ENCODE measurements at regions not wholly inside any gene's neighbourhood (a gene's known extent, or its start where the extent isn't known, plus 50 kb on each side); places are given as distances from the start of the nearest gene placed in this dataset.

DNA sequence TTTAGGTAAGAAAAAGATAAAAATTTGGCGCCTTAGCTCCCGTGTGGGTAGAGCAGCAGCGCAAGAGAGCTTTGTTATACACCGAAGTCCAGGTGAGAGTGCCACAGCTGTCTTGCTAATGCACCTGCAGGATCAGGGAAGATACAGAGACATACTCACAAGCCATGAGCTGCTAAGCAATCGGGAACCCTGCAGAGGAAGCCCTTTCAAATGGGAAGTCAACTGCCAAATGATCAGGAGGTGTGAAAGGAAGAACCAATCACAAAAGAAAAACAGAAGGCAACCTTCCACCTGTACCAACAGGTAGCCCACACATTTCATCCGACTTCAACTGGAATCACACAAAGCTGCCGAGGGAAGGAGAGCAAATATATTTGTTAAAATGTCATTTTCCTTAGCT lies 610.5 kb upstream of the PFKP start:
- H3K27ac Mint-ChIP-seq, result no peak overlapping the region
- peaks cover 13% of the 10 kb centered on the region for H3K9me3 Mint-ChIP-seq (ENCODE audit: low read depth)
- H3K4me1 Mint-ChIP-seq (ENCODE audit: low read depth), result no peaks in the 10 kb centered on the region
- H3K27me3 Mint-ChIP-seq, result peaks cover 7% of the 10 kb centered on the region
- TF ChIP-seq, protein P1, sequence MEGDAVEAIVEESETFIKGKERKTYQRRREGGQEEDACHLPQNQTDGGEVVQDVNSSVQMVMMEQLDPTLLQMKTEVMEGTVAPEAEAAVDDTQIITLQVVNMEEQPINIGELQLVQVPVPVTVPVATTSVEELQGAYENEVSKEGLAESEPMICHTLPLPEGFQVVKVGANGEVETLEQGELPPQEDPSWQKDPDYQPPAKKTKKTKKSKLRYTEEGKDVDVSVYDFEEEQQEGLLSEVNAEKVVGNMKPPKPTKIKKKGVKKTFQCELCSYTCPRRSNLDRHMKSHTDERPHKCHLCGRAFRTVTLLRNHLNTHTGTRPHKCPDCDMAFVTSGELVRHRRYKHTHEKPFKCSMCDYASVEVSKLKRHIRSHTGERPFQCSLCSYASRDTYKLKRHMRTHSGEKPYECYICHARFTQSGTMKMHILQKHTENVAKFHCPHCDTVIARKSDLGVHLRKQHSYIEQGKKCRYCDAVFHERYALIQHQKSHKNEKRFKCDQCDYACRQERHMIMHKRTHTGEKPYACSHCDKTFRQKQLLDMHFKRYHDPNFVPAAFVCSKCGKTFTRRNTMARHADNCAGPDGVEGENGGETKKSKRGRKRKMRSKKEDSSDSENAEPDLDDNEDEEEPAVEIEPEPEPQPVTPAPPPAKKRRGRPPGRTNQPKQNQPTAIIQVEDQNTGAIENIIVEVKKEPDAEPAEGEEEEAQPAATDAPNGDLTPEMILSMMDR (IDR thresholded peaks at IDR 0.05; ENCODE audit: unreplicated experiment), result no peak
- peaks cover 1% of the 10 kb centered on the region for H3K36me3 Mint-ChIP-seq (ENCODE audit: insufficient read depth)
- no peak for DNase-seq (ENCODE audit: low spot score, unreplicated experiment)
- no peak overlapping the region for H3K4me3 Mint-ChIP-seq (ENCODE audit: low read depth)

DNA sequence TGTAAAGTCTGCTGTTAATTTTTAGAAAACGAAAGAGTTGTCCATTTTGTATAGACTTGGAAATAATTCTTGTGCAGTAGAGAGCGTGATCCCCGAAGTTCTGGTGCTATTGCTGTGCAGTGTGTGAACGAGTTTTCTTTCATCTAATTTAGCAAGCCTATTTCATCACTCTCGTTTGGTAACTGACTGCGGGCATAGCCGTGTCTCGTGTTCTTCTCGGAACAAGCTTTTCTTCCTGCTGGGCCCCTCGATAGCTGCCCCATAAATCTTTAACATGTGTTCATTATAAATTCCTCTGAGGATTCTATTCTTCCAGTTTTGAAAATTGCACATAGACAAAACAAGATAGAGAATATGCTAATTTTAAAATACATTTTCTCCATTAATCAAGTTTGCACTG lies 622.0 kb upstream of the PFKP start:
- peaks cover 12% of the 10 kb centered on the region for H3K9me3 Mint-ChIP-seq (ENCODE audit: low read depth)
- H3K36me3 Mint-ChIP-seq (ENCODE audit: insufficient read depth), result no peaks in the 10 kb centered on the region
- H3K27me3 Mint-ChIP-seq, result no peaks in the 10 kb centered on the region
- no peak for DNase-seq (ENCODE audit: low spot score, unreplicated experiment)
- TF ChIP-seq, protein P1 (IDR thresholded peaks at IDR 0.05; ENCODE audit: unreplicated experiment), result no peak
- no peak overlapping the region for H3K27ac Mint-ChIP-seq
- H3K4me1 Mint-ChIP-seq (ENCODE audit: low read depth), result peaks cover 4% of the 10 kb centered on the region
- H3K4me3 Mint-ChIP-seq (ENCODE audit: low read depth), result no peak overlapping the region

DNA sequence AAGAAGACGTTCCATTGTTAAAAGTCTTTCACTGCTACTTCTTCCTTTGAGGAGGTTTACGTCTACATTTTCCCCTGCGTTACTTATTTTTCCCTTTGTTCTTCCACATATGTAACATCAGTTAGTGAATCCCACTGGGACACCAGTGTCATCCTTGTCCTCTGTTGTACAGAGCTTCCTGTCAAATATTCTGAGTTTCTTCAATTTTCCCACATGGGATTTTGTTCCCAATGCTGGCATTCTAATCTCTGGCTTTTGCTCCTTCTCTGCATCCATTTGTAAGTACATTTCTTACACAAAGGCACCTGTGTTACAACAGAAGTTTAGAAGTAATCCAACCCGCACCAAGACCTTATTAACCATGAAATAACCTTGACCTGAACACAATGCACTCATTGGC lies 627.4 kb upstream of the PFKP start:
- TF ChIP-seq, protein P1 (IDR thresholded peaks at IDR 0.05; ENCODE audit: unreplicated experiment), result no peak
- no peak for DNase-seq (ENCODE audit: low spot score, unreplicated experiment)
- Mint-ChIP-seq H3K9me3 (ENCODE audit: low read depth) (peaks cover 8% of the 10 kb centered on the region), H3K36me3 (ENCODE audit: insufficient read depth) (no peaks in the 10 kb centered on the region), H3K27me3 (no peaks in the 10 kb centered on the region), H3K4me1 (ENCODE audit: low read depth) (peaks cover 8% of the 10 kb centered on the region), H3K27ac (no peak overlapping the region), H3K4me3 (ENCODE audit: low read depth) (no peak overlapping the region)

DNA sequence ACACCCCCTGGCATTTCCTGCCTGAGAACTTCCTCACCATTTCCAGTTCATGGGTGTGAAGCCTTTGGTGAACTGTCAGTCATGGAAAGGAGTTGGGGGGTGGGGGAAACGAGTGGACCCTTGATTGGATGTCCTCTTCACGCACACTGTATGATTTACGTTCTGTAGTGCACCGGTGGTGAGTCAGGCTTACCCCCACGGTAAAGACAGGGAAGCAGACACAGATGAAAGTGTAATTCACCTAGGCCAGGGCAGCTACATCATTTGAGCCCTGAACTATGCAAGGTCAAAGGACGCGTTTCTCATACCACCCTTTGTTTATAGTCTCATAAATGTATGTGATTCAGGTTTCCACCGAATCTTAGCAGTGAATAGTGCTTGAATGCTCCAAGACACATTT lies 628.3 kb upstream of the PFKP start:
- H3K9me3 Mint-ChIP-seq (ENCODE audit: low read depth), result peaks cover 15% of the 10 kb centered on the region
- DNase-seq (ENCODE audit: low spot score, unreplicated experiment), result no peak
- TF ChIP-seq, protein P1 (IDR thresholded peaks at IDR 0.05; ENCODE audit: unreplicated experiment), result no peak
- H3K27me3 Mint-ChIP-seq, result no peaks in the 10 kb centered on the region
- H3K36me3 Mint-ChIP-seq (ENCODE audit: insufficient read depth), result no peaks in the 10 kb centered on the region
- no peak overlapping the region for H3K27ac Mint-ChIP-seq
- H3K4me3 Mint-ChIP-seq (ENCODE audit: low read depth), result no peak overlapping the region
- peaks cover 8% of the 10 kb centered on the region for H3K4me1 Mint-ChIP-seq (ENCODE audit: low read depth)

DNA sequence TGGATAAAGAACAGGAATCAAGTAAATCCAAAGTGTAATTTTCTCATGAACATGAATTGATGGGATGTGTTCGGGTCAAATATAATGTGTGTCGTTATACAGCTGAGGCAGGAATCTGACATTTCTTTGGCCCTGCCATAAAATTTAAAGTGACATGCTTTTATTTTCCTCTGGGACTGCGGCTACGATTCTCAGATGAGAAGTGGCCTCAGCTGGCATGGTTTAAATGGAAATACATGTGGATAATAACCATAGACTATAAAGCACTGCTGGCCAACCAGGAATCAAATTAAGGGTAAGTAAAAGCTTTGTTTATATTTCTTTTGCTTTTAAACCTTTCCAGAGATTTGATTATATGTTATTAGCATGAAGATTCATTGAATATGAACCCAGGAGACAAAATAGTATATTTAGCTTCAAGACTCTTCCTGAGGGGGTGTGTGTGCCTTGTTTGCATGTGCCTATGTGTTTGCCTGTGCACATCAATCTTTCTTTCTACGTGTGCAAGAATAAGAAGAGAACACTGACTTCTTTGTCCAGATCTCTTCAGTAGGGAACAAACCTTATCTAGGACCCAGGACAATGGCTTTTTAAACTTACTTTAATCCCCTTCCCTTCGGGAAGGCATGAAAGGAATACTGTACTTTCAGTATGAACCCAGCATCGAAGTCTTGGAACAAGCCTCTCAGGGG lies 629.0 kb upstream of the PFKP start:
- H3K36me3 Mint-ChIP-seq (ENCODE audit: insufficient read depth), result no peaks in the 10 kb centered on the region
- peaks cover 8% of the 10 kb centered on the region for H3K4me1 Mint-ChIP-seq (ENCODE audit: low read depth)
- no peak overlapping the region for H3K4me3 Mint-ChIP-seq (ENCODE audit: low read depth)
- H3K9me3 Mint-ChIP-seq (ENCODE audit: low read depth), result peaks cover 15% of the 10 kb centered on the region
- no peaks in the 10 kb centered on the region for H3K27me3 Mint-ChIP-seq
- TF ChIP-seq, protein P1 (IDR thresholded peaks at IDR 0.05; ENCODE audit: unreplicated experiment), result no peak
- H3K27ac Mint-ChIP-seq, result no peak overlapping the region
- no peak for DNase-seq (ENCODE audit: low spot score, unreplicated experiment)
